IPS DF 6.9 (cell line): ENCODE measurements at regions not wholly inside any gene's neighbourhood (a gene's known extent, or its start where the extent isn't known, plus 50 kb on each side); places are given as distances from the start of the nearest gene placed in this dataset.

Source experiments
- DNase-seq: peaks from one replicate; pipeline ENCODE4 v3.0.0-alpha.2; 2013; ENCODE audit warnings: low read depth, low spot score
- H3K27ac ChIP-seq: one replicate; pipeline ENCODE4 v1.5.1; 2013; ENCODE audit warnings: low read length, control low read depth
- H3K27me3 ChIP-seq: 2 replicates; pipeline ENCODE4 v1.6.1; 2013; ENCODE audit warnings: mild to moderate bottlenecking, low read length; ENCODE audit not compliant: control insufficient read depth, insufficient read depth
- H3K36me3 ChIP-seq: 2 replicates; pipeline ENCODE4 v1.6.1; 2013; ENCODE audit warnings: low read length; ENCODE audit not compliant: control insufficient read depth, insufficient read depth
- H3K4me1 ChIP-seq: 2 replicates; pipeline ENCODE4 v1.6.1; 2013; ENCODE audit warnings: low read length; ENCODE audit not compliant: control insufficient read depth, insufficient read depth
- H3K4me3 ChIP-seq: 2 replicates; pipeline ENCODE4 v1.5.1; 2013; ENCODE audit warnings: mild to moderate bottlenecking, low read length
- H3K9me3 ChIP-seq: 2 replicates; pipeline ENCODE4 v1.6.1; 2013; ENCODE audit warnings: low read length, inconsistent platforms; ENCODE audit not compliant: control insufficient read depth, insufficient read depth
- WGBS: extraction: QIAGEN DNeasy Blood & Tissue Kit; methylation state at CpG from one replicate; pipeline ENCODE4 v1.1.7; 2013; ENCODE audit warnings: mixed read lengths, missing lambda C conversion rate; ENCODE audit not compliant: insufficient read length, insufficient coverage; 5-methylcytosine and 5-hydroxymethylcytosine counted together

GRCh38 chr5:110917161-110917875 lies 154.2 kb upstream of the TSLP start:
- Histone ChIP-seq H3K36me3 (no peaks in the 10 kb centered on the region), H3K4me1 (no peaks in the 10 kb centered on the region), H3K27me3 (no peaks in the 10 kb centered on the region), H3K9me3 (no peaks in the 10 kb centered on the region), H3K27ac (no peak overlapping the region), H3K4me3 (no peak overlapping the region)
- no CpG with 5 or more reads among the region's 6 CpGs for WGBS
- no peak for DNase-seq

- Histone ChIP-seq H3K4me1 (no peaks in the 10 kb centered on the region), H3K27me3 (no peaks in the 10 kb centered on the region), H3K36me3 (no peaks in the 10 kb centered on the region), H3K4me3 (no peak overlapping the region), H3K27ac (no peak overlapping the region), H3K9me3 (no peaks in the 10 kb centered on the region)
- WGBS, result no CpG with 5 or more reads among the region's 1 CpG
- no peak for DNase-seq
These were observed 152.8 kb upstream of the TSLP start for GRCh38 chr5:110918683-110919082.

- Histone ChIP-seq H3K36me3 (no peaks in the 10 kb centered on the region), H3K4me3 (no peak overlapping the region), H3K27me3 (no peaks in the 10 kb centered on the region), H3K9me3 (no peaks in the 10 kb centered on the region), H3K27ac (no peak overlapping the region), H3K4me1 (no peaks in the 10 kb centered on the region)
- no peak for DNase-seq
- WGBS, result no CpG with 5 or more reads among the region's 1 CpG
These were observed 147.5 kb upstream of the TSLP start for GRCh38 chr5:110923971-110924370.

DNA sequence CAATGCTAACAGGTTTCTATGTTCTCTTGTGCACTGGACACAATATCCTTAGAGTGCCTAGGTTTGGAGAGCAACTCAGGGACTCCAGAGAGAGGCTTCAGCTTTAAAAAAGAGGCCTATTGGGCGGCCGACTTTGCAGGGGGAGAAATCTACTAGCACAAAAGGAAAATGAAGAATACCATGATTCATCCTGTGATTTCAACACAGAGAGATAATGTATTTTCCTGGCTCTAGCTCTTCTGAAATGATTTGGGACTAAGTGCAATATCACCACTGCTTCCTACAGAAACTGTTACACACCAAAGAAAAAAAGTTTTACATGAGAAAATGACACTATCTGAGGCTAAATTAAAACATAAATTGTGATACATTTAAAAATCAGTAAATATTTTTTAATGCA lies 146.1 kb upstream of the TSLP start:
- H3K4me3 ChIP-seq, result no peak overlapping the region
- no peaks in the 10 kb centered on the region for H3K4me1 ChIP-seq
- H3K9me3 ChIP-seq, result no peaks in the 10 kb centered on the region
- H3K27ac ChIP-seq, result no peak overlapping the region
- H3K36me3 ChIP-seq, result no peaks in the 10 kb centered on the region
- H3K27me3 ChIP-seq, result no peaks in the 10 kb centered on the region
- no peak for DNase-seq
- no CpG with 5 or more reads among the region's 2 CpGs for WGBS

DNA sequence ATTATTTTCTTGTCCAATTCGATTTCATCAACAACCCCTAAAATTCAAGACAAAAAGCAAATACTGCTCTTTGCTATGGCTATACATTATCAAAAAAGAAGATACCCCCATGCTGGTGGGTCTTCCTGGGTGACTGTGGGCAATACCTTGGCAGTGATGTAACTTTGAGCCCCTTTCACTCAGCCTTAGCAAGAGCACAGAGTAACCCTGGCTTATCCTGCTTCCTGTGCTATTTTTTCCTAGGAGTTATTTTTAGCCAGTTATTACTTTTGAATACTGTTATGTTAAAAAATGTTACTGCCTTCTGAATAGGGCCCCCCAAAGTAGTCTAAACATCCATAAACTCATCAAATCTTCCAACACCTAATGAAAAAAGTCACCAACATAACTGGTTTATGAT lies 145.6 kb upstream of the TSLP start:
- no peaks in the 10 kb centered on the region for H3K9me3 ChIP-seq
- H3K27ac ChIP-seq, result no peak overlapping the region
- H3K4me1 ChIP-seq, result no peaks in the 10 kb centered on the region
- H3K36me3 ChIP-seq, result no peaks in the 10 kb centered on the region
- no peak for DNase-seq
- H3K27me3 ChIP-seq, result no peaks in the 10 kb centered on the region
- H3K4me3 ChIP-seq, result no peak overlapping the region
- WGBS, result 100% methylated on average over 1 of the region's 1 CpG

DNA sequence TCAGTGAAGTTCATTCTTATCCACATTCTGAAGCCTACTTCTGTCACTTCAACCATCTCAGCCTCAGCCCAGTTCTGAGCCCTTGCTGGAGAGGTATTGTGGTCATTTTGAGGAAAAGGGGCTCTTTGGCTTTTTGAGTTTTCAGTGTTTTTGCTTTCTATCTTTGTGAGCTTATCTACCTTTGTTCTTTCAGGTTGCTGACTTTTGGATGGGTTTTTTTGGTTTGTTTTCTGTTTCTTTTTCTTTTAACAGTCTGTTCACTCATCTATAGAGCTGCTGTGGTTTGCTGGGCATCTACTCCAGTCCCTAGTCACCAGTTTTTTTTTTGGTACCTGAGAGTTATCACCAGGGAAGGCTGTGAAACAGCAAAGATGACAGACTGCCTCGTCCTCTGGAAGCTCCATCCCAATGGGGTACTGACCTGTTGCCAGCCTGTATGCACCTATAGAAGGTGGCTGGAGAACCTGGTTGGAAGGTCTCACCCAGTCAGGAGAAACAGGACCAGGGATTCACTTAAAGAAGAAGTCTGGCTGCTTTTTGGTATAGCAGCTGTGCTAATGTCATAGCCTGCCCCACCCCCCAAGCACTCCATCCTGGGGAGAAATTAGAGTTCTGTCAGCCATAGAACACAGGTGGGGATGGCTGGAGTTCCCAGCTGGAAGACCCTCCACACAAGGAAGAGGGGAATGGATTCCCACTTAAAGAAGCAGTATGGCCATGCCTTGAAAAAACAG lies 138.6 kb upstream of the TSLP start:
- Histone ChIP-seq H3K27me3 (no peaks in the 10 kb centered on the region), H3K4me1 (no peaks in the 10 kb centered on the region), H3K4me3 (no peak overlapping the region), H3K9me3 (0 out of 2 replicates have a peak, but pooled peaks cover 1% of the 10 kb centered on the region), H3K27ac (no peak overlapping the region), H3K36me3 (no peaks in the 10 kb centered on the region)
- DNase-seq, result no peak
- no CpG with 5 or more reads among the region's 1 CpG for WGBS

GRCh38 chr5:110940136-110940535 lies 131.4 kb upstream of the TSLP start:
- no peaks in the 10 kb centered on the region for H3K9me3 ChIP-seq
- H3K36me3 ChIP-seq, result no peaks in the 10 kb centered on the region
- H3K4me3 ChIP-seq, result no peak overlapping the region
- WGBS, result no CpG with 5 or more reads among the region's 6 CpGs
- H3K27ac ChIP-seq, result no peak overlapping the region
- H3K27me3 ChIP-seq, result no peaks in the 10 kb centered on the region
- H3K4me1 ChIP-seq, result no peaks in the 10 kb centered on the region
- DNase-seq, result no peak

- Histone ChIP-seq H3K9me3 (no peaks in the 10 kb centered on the region), H3K4me3 (no peak overlapping the region), H3K27me3 (no peaks in the 10 kb centered on the region), H3K36me3 (no peaks in the 10 kb centered on the region), H3K27ac (no peak overlapping the region), H3K4me1 (no peaks in the 10 kb centered on the region)
- no CpG with 5 or more reads among the region's 3 CpGs for WGBS
- no peak for DNase-seq
These were observed 125.6 kb upstream of the TSLP start for GRCh38 chr5:110945874-110946436.

- no peaks in the 10 kb centered on the region for H3K9me3 ChIP-seq
- H3K4me3 ChIP-seq, result no peak overlapping the region
- no peak overlapping the region for H3K27ac ChIP-seq
- no peak for DNase-seq
- no peaks in the 10 kb centered on the region for H3K36me3 ChIP-seq
- no CpG with 5 or more reads among the region's 2 CpGs for whole genome bisulfite sequencing
- H3K4me1 ChIP-seq, result no peaks in the 10 kb centered on the region
- no peaks in the 10 kb centered on the region for H3K27me3 ChIP-seq
These were observed 120.1 kb upstream of the TSLP start for GRCh38 chr5:110951373-110951791.

DNA sequence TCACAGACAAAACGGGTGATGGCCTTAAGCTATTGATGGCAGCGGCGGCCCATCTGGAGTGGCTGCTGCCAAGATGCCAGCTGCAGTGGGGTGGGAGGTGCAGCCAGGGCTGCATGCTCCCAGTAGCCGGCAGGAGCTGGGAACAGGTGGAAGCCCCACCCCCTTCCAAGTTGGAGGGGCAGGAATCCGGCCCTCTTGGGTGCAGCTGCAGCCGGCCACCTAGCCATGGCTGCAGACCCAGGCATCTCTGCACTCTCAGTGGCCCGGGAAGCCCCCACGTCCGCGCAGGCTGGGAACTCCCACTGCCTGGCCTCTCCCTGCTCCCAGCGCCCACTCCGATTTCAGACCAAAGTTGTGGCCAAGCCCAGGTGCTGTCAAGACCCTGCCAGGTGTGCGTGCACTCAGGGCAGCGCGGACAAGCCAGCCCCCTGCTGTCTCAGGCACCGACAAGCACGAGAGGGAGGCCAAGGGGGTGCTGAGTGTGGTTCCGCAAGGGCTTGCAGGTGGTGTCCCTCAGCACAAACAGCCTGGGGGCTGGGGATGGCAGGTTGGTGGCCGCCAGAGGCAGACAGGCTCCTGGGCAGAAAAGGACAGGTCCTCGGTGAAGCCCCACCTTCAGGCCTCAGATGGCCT lies 115.1 kb upstream of the TSLP start:
- no peak for DNase-seq
- H3K9me3 ChIP-seq, result no peaks in the 10 kb centered on the region
- no CpG with 5 or more reads among the region's 20 CpGs for WGBS
- H3K4me3 ChIP-seq, result no peak overlapping the region
- H3K27me3 ChIP-seq, result no peaks in the 10 kb centered on the region
- no peaks in the 10 kb centered on the region for H3K36me3 ChIP-seq
- no peak overlapping the region for H3K27ac ChIP-seq
- peaks cover 1% of the 10 kb centered on the region; the same call in 1 of the 2 replicates for H3K4me1 ChIP-seq
